ENCODE measurements at regions not wholly inside any gene's neighbourhood (a gene's known extent, or its start where the extent isn't known, plus 50 kb on each side); places are given as distances from the start of the nearest gene placed in this dataset.

GRCh38 chr3:44099566-44100297, 142.0 kb upstream of the TOPAZ1 start (continued):
- TF ChIP-seq CUX1 (IDR thresholded peaks at IDR 0.05; ENCODE audit: insufficient replicate concordance, low read depth, low read length) (no peak), USF2 (IDR thresholded peaks at IDR 0.05; ENCODE audit: borderline replicate concordance, low read depth, low read length) (no peak), ATF7 (IDR thresholded peaks at IDR 0.05; ENCODE audit: low read depth) (no peak), STAT1 (conservative IDR thresholded peaks at IDR 0.05) (no peak), ZBTB11 (CRISPR knock-in tag; IDR thresholded peaks at IDR 0.05) (no peak), MEF2B (IDR thresholded peaks at IDR 0.05; ENCODE audit: partially characterized antibody, poor library complexity, severe bottlenecking) (no peak), YY1 (IDR thresholded peaks at IDR 0.05; ENCODE audit: low read depth, low read length) (no peak), ZNF24 (IDR thresholded peaks at IDR 0.05) (no peak), SREBF1 (IDR thresholded peaks at IDR 0.05; ENCODE audit: low read length) (no peak), MTA2 (IDR thresholded peaks at IDR 0.05; ENCODE audit: low read depth) (no peak), POLR2A (IDR thresholded peaks at IDR 0.05; ENCODE audit: low read depth, low read length) (no peak), ZNF622 (IDR thresholded peaks at IDR 0.05) (no peak), ASH2L (IDR thresholded peaks at IDR 0.05; ENCODE audit: borderline replicate concordance, low read depth) (no peak)
